ENCODE measurements at regions not wholly inside any gene's neighbourhood (a gene's known extent, or its start where the extent isn't known, plus 50 kb on each side); places are given as distances from the start of the nearest gene placed in this dataset.

DNA sequence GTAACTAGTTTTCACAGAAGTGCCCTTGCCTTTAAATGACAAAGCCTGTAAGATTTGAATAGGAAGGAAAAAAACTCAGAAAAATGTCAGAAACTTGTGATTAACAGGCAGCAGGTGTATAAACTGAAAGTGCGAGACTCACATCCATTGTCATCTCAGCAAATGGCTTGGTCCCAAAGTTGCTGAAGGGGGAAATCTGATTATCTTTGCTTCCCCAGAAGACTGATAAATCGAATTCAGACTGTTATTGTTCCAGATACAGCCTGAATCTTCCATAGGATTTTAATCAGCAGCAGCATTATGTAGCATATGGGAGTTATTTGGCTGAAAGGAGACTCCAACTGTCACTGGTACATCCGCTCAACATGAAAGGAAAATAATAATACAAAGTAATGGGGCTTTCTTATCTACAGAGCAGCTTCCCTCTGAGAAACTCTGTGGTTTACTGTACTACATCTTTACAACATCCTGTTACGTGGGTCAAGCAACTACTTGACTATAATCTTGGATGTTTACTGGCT is 550.4 kb upstream of the CCDC54 start:
- TF ChIP-seq, protein P1, sequence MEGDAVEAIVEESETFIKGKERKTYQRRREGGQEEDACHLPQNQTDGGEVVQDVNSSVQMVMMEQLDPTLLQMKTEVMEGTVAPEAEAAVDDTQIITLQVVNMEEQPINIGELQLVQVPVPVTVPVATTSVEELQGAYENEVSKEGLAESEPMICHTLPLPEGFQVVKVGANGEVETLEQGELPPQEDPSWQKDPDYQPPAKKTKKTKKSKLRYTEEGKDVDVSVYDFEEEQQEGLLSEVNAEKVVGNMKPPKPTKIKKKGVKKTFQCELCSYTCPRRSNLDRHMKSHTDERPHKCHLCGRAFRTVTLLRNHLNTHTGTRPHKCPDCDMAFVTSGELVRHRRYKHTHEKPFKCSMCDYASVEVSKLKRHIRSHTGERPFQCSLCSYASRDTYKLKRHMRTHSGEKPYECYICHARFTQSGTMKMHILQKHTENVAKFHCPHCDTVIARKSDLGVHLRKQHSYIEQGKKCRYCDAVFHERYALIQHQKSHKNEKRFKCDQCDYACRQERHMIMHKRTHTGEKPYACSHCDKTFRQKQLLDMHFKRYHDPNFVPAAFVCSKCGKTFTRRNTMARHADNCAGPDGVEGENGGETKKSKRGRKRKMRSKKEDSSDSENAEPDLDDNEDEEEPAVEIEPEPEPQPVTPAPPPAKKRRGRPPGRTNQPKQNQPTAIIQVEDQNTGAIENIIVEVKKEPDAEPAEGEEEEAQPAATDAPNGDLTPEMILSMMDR (IDR thresholded peaks at IDR 0.05; ENCODE audit: low read depth, low read length, missing input control): no peak
- TF ChIP-seq GABPA (IDR thresholded peaks at IDR 0.05 in 1 of 2, conservative IDR thresholded peaks at IDR 0.05 in 1 of 2) (no peak), RAD21 (IDR thresholded peaks at IDR 0.05) (no peak)
- TF ChIP-seq, protein P2, sequence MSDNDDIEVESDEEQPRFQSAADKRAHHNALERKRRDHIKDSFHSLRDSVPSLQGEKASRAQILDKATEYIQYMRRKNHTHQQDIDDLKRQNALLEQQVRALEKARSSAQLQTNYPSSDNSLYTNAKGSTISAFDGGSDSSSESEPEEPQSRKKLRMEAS (IDR thresholded peaks at IDR 0.05): no peak
- TF ChIP-seq, protein P3, sequence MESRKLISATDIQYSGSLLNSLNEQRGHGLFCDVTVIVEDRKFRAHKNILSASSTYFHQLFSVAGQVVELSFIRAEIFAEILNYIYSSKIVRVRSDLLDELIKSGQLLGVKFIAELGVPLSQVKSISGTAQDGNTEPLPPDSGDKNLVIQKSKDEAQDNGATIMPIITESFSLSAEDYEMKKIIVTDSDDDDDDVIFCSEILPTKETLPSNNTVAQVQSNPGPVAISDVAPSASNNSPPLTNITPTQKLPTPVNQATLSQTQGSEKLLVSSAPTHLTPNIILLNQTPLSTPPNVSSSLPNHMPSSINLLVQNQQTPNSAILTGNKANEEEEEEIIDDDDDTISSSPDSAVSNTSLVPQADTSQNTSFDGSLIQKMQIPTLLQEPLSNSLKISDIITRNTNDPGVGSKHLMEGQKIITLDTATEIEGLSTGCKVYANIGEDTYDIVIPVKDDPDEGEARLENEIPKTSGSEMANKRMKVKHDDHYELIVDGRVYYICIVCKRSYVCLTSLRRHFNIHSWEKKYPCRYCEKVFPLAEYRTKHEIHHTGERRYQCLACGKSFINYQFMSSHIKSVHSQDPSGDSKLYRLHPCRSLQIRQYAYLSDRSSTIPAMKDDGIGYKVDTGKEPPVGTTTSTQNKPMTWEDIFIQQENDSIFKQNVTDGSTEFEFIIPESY (IDR thresholded peaks at IDR 0.05): no peak

Measured in liver (tissue), 3 donors.